ENCODE measurements at regions not wholly inside any gene's neighbourhood (a gene's known extent, or its start where the extent isn't known, plus 50 kb on each side); places are given as distances from the start of the nearest gene placed in this dataset.

DNA sequence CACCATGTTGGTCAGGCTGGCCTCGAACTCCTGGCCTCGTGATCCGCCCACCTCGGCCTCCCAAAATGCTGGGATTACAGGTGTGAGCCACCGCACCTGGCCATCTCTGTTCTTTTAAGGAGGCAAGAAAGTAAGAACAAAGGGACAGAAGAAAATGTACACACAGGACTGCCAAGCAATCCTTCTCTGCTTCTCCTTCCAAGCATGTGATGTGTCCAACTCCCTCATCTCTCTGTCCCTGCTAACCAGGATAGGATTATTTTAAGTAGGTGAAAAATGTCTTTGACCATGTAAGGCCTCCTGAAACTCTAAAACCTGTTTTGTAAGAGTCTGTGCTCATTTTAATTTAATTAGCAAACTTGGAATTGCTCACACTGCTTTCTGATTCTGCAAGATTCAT is 89.3 kb upstream of the ATL2 start:
- Mint-ChIP-seq H3K9me3 (ENCODE audit: unreplicated experiment) (no peaks in the 10 kb centered on the region), H3K27me3 (ENCODE audit: insufficient read depth, unreplicated experiment) (no peaks in the 10 kb centered on the region), H3K27ac (ENCODE audit: unreplicated experiment) (no peak overlapping the region), H3K36me3 (ENCODE audit: insufficient read depth, unreplicated experiment) (no peaks in the 10 kb centered on the region), H3K4me1 (ENCODE audit: low read depth, unreplicated experiment) (no peaks in the 10 kb centered on the region), H3K4me3 (ENCODE audit: unreplicated experiment) (no peak overlapping the region)
- H3K4me3 ChIP-seq (ENCODE audit: low read depth, low read length) = no peak overlapping the region
- ChIA-PET POLR2A (no interaction called here), CTCF (interaction anchor here (1.4 to 1.6 kb wide), 2 partner anchors 20 to 150 kb away, joined by 7 to 14 read pairs; no protein-coding TSS in a partner anchor)
- no peak for DNase-seq
- intact Hi-C loops (cut with micrococcal nuclease; ENCODE audit: unreplicated experiment) = no loop called here
- BruUV-seq (replicated peaks) = no TSS peak
- H3K9me3 ChIP-seq = no peaks in the 10 kb centered on the region
- no peaks in the 10 kb centered on the region for H3K27me3 ChIP-seq (replicated peaks; ENCODE audit: control insufficient read depth, insufficient read depth, low read length)
- H3K36me3 ChIP-seq (ENCODE audit: control insufficient read depth, insufficient read depth, low read length) = no peaks in the 10 kb centered on the region
- H3K4me1 ChIP-seq = no peaks in the 10 kb centered on the region; the same call in 1 of the 2 replicates
- TF ChIP-seq, protein P1, sequence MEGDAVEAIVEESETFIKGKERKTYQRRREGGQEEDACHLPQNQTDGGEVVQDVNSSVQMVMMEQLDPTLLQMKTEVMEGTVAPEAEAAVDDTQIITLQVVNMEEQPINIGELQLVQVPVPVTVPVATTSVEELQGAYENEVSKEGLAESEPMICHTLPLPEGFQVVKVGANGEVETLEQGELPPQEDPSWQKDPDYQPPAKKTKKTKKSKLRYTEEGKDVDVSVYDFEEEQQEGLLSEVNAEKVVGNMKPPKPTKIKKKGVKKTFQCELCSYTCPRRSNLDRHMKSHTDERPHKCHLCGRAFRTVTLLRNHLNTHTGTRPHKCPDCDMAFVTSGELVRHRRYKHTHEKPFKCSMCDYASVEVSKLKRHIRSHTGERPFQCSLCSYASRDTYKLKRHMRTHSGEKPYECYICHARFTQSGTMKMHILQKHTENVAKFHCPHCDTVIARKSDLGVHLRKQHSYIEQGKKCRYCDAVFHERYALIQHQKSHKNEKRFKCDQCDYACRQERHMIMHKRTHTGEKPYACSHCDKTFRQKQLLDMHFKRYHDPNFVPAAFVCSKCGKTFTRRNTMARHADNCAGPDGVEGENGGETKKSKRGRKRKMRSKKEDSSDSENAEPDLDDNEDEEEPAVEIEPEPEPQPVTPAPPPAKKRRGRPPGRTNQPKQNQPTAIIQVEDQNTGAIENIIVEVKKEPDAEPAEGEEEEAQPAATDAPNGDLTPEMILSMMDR (IDR thresholded peaks at IDR 0.05; ENCODE audit: insufficient read depth in 1 of 2, low read depth in 1 of 2, low read length in 1 of 2, severe bottlenecking in 1 of 2, unreplicated experiment in 1 of 2) = no peak

DNA sequence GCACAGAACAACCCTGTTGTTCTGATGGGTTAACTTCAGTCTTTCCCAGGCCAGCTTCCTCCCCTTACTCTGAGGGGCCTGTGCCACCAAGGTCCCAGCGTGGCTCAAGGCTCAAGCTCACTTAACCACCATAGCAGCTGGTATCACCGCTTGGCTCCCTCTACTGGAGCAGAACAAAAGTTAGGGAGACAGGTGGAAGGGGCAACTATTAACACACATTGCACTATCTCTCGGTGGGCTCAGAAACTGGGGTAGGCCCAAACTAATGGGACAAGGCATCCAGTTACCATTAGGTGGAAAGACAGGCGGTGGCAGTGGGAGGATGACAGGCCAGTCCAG is 88.7 kb upstream of the ATL2 start:
- Histone ChIP-seq H3K27me3 (replicated peaks; ENCODE audit: control insufficient read depth, insufficient read depth, low read length) (no peaks in the 10 kb centered on the region), H3K4me1 (no peaks in the 10 kb centered on the region; the same call in 1 of the 2 replicates), H3K9me3 (no peaks in the 10 kb centered on the region), H3K4me3 (ENCODE audit: low read depth, low read length) (no peak overlapping the region), H3K36me3 (ENCODE audit: control insufficient read depth, insufficient read depth, low read length) (no peaks in the 10 kb centered on the region)
- H3K4me1 Mint-ChIP-seq (ENCODE audit: low read depth, unreplicated experiment) = no peaks in the 10 kb centered on the region
- intact Hi-C loops (cut with micrococcal nuclease; ENCODE audit: unreplicated experiment) = loop anchor here (2.0 kb wide), 2 partner anchors 89 to 151 kb away; partner anchors contain the start of gene ATL2
- no TSS peak for BruUV-seq (replicated peaks)
- TF ChIP-seq, protein P1 (IDR thresholded peaks at IDR 0.05; ENCODE audit: insufficient read depth in 1 of 2, low read depth in 1 of 2, low read length in 1 of 2, severe bottlenecking in 1 of 2, unreplicated experiment in 1 of 2) = peak; percentile 38 to 69
- ChIA-PET CTCF (interaction anchor here (0.8 to 1.6 kb wide), 7 partner anchors 18 to 150 kb away, joined by 3 to 14 read pairs (median 5); partner anchors contain the start of gene ATL2), POLR2A (interaction anchor here (1.0 kb wide), 1 partner anchor 286 kb away, joined by 3 read pairs; no protein-coding TSS in a partner anchor)
- H3K27ac Mint-ChIP-seq (ENCODE audit: unreplicated experiment) = no peak overlapping the region
- no peaks in the 10 kb centered on the region for H3K9me3 Mint-ChIP-seq (ENCODE audit: unreplicated experiment)
- H3K4me3 Mint-ChIP-seq (ENCODE audit: unreplicated experiment) = no peak overlapping the region
- DNase-seq = peak; percentile 42 to 48
- no peaks in the 10 kb centered on the region for H3K36me3 Mint-ChIP-seq (ENCODE audit: insufficient read depth, unreplicated experiment)
- no peaks in the 10 kb centered on the region for H3K27me3 Mint-ChIP-seq (ENCODE audit: insufficient read depth, unreplicated experiment)

DNA sequence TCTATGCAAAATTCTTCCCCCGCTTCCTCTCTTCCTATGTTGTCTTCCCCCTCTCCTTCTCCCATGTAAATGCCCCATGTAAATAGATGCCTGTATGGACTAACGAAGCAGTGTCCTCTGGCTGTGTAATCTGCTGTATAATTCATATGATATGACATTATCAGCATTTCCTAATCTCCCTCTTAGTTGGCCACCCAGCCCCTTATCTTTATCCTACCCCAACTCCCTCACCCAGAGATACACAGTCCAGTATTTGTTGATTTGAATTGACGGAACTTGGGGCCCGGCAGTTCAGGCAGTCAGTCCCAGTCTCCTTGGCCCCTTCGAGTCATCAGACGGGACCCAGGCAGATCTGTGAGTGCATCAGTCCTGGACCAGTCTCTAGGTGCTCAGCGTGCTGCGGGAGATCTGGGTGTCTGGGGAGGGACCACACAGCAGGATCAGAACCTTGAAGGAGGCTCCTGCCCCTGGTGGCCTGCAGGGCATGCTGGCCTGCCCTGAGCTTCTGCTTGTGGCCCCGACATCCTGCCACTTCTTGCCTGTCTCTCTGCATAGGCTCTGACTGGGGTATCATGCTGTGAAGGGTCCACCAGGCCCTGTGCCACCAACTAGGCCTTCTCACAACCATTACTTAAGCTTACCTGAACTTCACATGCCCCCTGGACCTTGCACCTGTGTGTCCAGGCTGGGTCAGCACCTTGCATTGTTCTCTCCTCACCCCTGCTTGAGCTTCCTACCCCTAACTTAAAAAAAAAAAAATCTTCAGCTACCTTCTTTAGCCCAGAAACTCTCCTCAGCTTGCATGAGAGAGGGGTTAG is 88.1 kb upstream of the ATL2 start:
- no peaks in the 10 kb centered on the region for H3K27me3 ChIP-seq (replicated peaks; ENCODE audit: control insufficient read depth, insufficient read depth, low read length)
- no peak for DNase-seq
- Mint-ChIP-seq H3K9me3 (ENCODE audit: unreplicated experiment) (no peaks in the 10 kb centered on the region), H3K36me3 (ENCODE audit: insufficient read depth, unreplicated experiment) (no peaks in the 10 kb centered on the region), H3K4me1 (ENCODE audit: low read depth, unreplicated experiment) (no peaks in the 10 kb centered on the region), H3K4me3 (ENCODE audit: unreplicated experiment) (no peak overlapping the region), H3K27ac (ENCODE audit: unreplicated experiment) (no peak overlapping the region), H3K27me3 (ENCODE audit: insufficient read depth, unreplicated experiment) (no peaks in the 10 kb centered on the region)
- no peaks in the 10 kb centered on the region for H3K9me3 ChIP-seq
- H3K4me3 ChIP-seq (ENCODE audit: low read depth, low read length) = no peak overlapping the region
- TF ChIP-seq, protein P1 (IDR thresholded peaks at IDR 0.05; ENCODE audit: insufficient read depth in 1 of 2, low read depth in 1 of 2, low read length in 1 of 2, severe bottlenecking in 1 of 2, unreplicated experiment in 1 of 2) = no peak
- intact Hi-C loops (cut with micrococcal nuclease; ENCODE audit: unreplicated experiment) = loop anchor here (2.0 kb wide), 2 partner anchors 88 to 150 kb away; partner anchors contain the start of gene ATL2
- ChIA-PET CTCF (interaction anchor here (0.8 to 1.6 kb wide), 7 partner anchors 17 to 149 kb away, joined by 3 to 14 read pairs (median 5); partner anchors contain the start of gene ATL2), POLR2A (interaction anchor here (1.0 kb wide), 1 partner anchor 286 kb away, joined by 3 read pairs; no protein-coding TSS in a partner anchor)
- H3K4me1 ChIP-seq = no peaks in the 10 kb centered on the region; the same call in 1 of the 2 replicates
- no TSS peak for BruUV-seq (replicated peaks)
- no peaks in the 10 kb centered on the region for H3K36me3 ChIP-seq (ENCODE audit: control insufficient read depth, insufficient read depth, low read length)

Measured in Caco-2 (cell line).